Endothelial cell of umbilical vein (primary cell): ENCODE measurements at regions not wholly inside any gene's neighbourhood (a gene's known extent, or its start where the extent isn't known, plus 50 kb on each side); places are given as distances from the start of the nearest gene placed in this dataset.

Source experiments
- BruUV-seq: library from RNA; stranded (reverse); fragments of 400-500 nt; replicated peaks from 2 replicates; lab custom pipeline; 2021; lab: Mats Ljungman, UMichigan
- CTCF ChIA-PET: fragments of 300-600, 350-600 bp; sonication (Branson Sonifier 250); formaldehyde crosslinking; loops from one replicate; lab custom pipeline; 2021; ENCODE audit warnings: antibody characterized with exemption, inconsistent platforms; lab: Charles Lee
- POLR2A ChIA-PET: fragments of 300-600, 350-600 bp; sonication (Branson Sonifier 250); formaldehyde crosslinking; loops from one replicate; lab custom pipeline; 2021; ENCODE audit warnings: antibody characterized with exemption, inconsistent platforms; lab: Charles Lee
- DNase-seq: peaks from one replicate; pipeline ENCODE4 v3.0.0-alpha.2; 2011; ENCODE audit warnings: low read depth, low spot score
- FAIRE-seq: peaks from 2 replicates; lab custom pipeline; 2011; peaks lifted over from hg19 to GRCh38; lab: Jason Lieb, UNC
- H2AFZ ChIP-seq: 2 replicates; pipeline ENCODE4 v1.6.0; 2012; ENCODE audit warnings: low read depth, low read length, control low read depth, inconsistent platforms
- H3K27ac ChIP-seq: 2 replicates; pipeline ENCODE4 v1.5.1; 2011; ENCODE audit warnings: low read depth, mild to moderate bottlenecking, control low read depth, low read length, moderate library complexity; ENCODE audit not compliant: insufficient read depth
- H3K27me3 ChIP-seq, 2 experiments: 2 replicates each; pipeline versions ENCODE4 v1.6.0 to v1.6.1; 2011; ENCODE audit warnings: low read length in 2 of 2, mixed read lengths in 1 of 2; ENCODE audit not compliant: control insufficient read depth in 2 of 2, insufficient read depth in 2 of 2
- H3K36me3 ChIP-seq, 2 experiments: 2 replicates in 1 of 2; 3 replicates in 1 of 2; pipeline ENCODE4 v1.5.1; 2011; ENCODE audit warnings: low read length in 2 of 2, mild to moderate bottlenecking in 1 of 2, moderate library complexity in 1 of 2; ENCODE audit not compliant: control insufficient read depth in 2 of 2, insufficient read depth in 2 of 2; ENCODE audit errors: extremely low read depth in 1 of 2
- H3K4me1 ChIP-seq: 3 replicates; pipeline ENCODE4 v1.5.1; 2011; ENCODE audit warnings: mild to moderate bottlenecking, low read length; ENCODE audit not compliant: control insufficient read depth, insufficient read depth; ENCODE audit errors: extremely low read depth
- H3K4me2 ChIP-seq: 2 replicates; pipeline ENCODE4 v1.6.1; 2011; ENCODE audit warnings: low read length, control low read depth, mixed read lengths; ENCODE audit not compliant: insufficient read depth
- H3K4me3 ChIP-seq, 3 experiments: fragments of 200-600 bp in 1 of 3; sonication (generic), shearing (Covaris generic) in 1 of 3; replicated peaks in 1 of 3; 2 replicates each; pipeline ENCODE4 v1.5.1; 2011 to 2016; ENCODE audit warnings: control low read depth in 3 of 3, low read length in 3 of 3, mild to moderate bottlenecking in 2 of 3, inconsistent platforms in 1 of 3, low read depth in 1 of 3, moderate library complexity in 1 of 3; ENCODE audit not compliant: insufficient read depth in 1 of 3
- H3K79me2 ChIP-seq: 2 replicates; pipeline ENCODE4 v1.6.0; 2012; ENCODE audit warnings: low read length, inconsistent platforms; ENCODE audit not compliant: control insufficient read depth, insufficient read depth
- H3K9ac ChIP-seq: replicated peaks from 2 replicates; pipeline ENCODE3; 2011; ENCODE audit warnings: low read length, control low read depth; ENCODE audit not compliant: insufficient read depth; ENCODE audit errors: extremely low read depth
- H3K9me1 ChIP-seq: replicated peaks from 3 replicates; pipeline ENCODE4 v1.6.0; 2011; ENCODE audit warnings: mild to moderate bottlenecking, low read length; ENCODE audit not compliant: control insufficient read depth, insufficient read depth; ENCODE audit errors: extremely low read depth
- H3K9me3 ChIP-seq: replicated peaks from 2 replicates; pipeline ENCODE4 v1.5.1; 2012; ENCODE audit warnings: low read length, inconsistent platforms; ENCODE audit not compliant: control insufficient read depth, insufficient read depth
- H4K20me1 ChIP-seq: replicated peaks from 2 replicates; pipeline ENCODE3; 2011; ENCODE audit warnings: mild to moderate bottlenecking, low read length; ENCODE audit not compliant: control insufficient read depth, insufficient read depth; ENCODE audit errors: extremely low read depth
- CTCF ChIP-seq, 2 donors: IDR thresholded peaks; 1 replicate in 1 of 2; 2 replicates in 1 of 2; pipeline ENCODE4 v1.5.1; 2011; ENCODE audit warnings: low read length in 2 of 2, mild to moderate bottlenecking in 2 of 2, moderate library complexity in 2 of 2, control low read depth in 1 of 2, inconsistent platforms in 1 of 2, low read depth in 1 of 2; ENCODE audit not compliant: insufficient read depth in 1 of 2; ENCODE audit errors: extremely low read depth in 1 of 2
- EZH2 ChIP-seq: IDR thresholded peaks from 2 replicates; pipeline ENCODE4 v1.6.1; 2012; ENCODE audit warnings: borderline replicate concordance, low read depth, mild to moderate bottlenecking, moderate library complexity, low read length, inconsistent platforms; ENCODE audit not compliant: severe bottlenecking
- FOS ChIP-seq: IDR thresholded peaks from 2 replicates; pipeline ENCODE4 v1.6.1; 2011; ENCODE audit warnings: mild to moderate bottlenecking, low read length, moderate library complexity, borderline replicate concordance; ENCODE audit not compliant: insufficient read depth
- GATA2 ChIP-seq: IDR thresholded peaks from 2 replicates; pipeline ENCODE4 v1.7.0; 2011; ENCODE audit warnings: low read depth, mild to moderate bottlenecking, moderate library complexity, mixed read lengths, low read length; ENCODE audit not compliant: insufficient read length, insufficient read depth
- JUN ChIP-seq: IDR thresholded peaks from 2 replicates; pipeline ENCODE4 v1.6.1; 2011; ENCODE audit warnings: borderline replicate concordance, low read depth; ENCODE audit not compliant: insufficient read length, insufficient read depth
- MAX ChIP-seq: IDR thresholded peaks from 2 replicates; pipeline ENCODE4 v1.6.1; 2011; ENCODE audit not compliant: insufficient read depth, insufficient read length
- MYC ChIP-seq: IDR thresholded peaks from one replicate; pipeline ENCODE4 v1.6.1; 2011; ENCODE audit warnings: mild to moderate bottlenecking, low read depth, low read length
- POLR2AphosphoS5 ChIP-seq: IDR thresholded peaks from 2 replicates; pipeline ENCODE4 v1.6.1; 2012; ENCODE audit warnings: low read depth, mild to moderate bottlenecking, control low read depth, low read length, moderate library complexity; ENCODE audit not compliant: insufficient read depth
- dilution Hi-C: fragments of 300-500 bp; cut with MboI; formaldehyde crosslinking; loops from one replicate; pipeline ENCODE4 v1.15.0; 2019; ENCODE audit warnings: low sequenced_read_pairs; ENCODE audit not compliant: extremely low pct_ligation_motif_present
- intact Hi-C: fragments of 100-400 bp; cut with micrococcal nuclease; formaldehyde crosslinking; loops from one replicate; pipeline ENCODE4 v1.10.0; 2022

GRCh38 chr4:180966312-180966711 lies 1276.9 kb upstream of the TENM3 start:
- H3K9ac ChIP-seq = no peak overlapping the region
- dilution Hi-C loops (no loop called here), intact Hi-C loops (no loop called here)
- DNase-seq (no peak), FAIRE-seq (no peak)
- H3K4me3 ChIP-seq = no peak overlapping the region
- H3K9me3 ChIP-seq = peaks cover 3% of the 10 kb centered on the region
- H3K9me1 ChIP-seq = no peaks in the 10 kb centered on the region
- BruUV-seq = no TSS peak
- H3K27me3 ChIP-seq = no peaks in the 10 kb centered on the region
- H4K20me1 ChIP-seq = no peaks in the 10 kb centered on the region
- ChIA-PET POLR2A (no interaction called here), CTCF (no interaction called here)
- TF ChIP-seq MAX (no peak), JUN (no peak), FOS (no peak), MYC (no peak), EZH2 (no peak), GATA2 (no peak), CTCF (IDR thresholded peaks at IDR 0.05; ENCODE audit: extremely low read depth in 1 of 2, insufficient read depth in 1 of 2, low read depth in 1 of 2, low read length in 2 of 2) (no peak), POLR2AphosphoS5 (no peak)
- H3K4me1 ChIP-seq = no peaks in the 10 kb centered on the region
- H3K27ac ChIP-seq = no peak overlapping the region
- H3K79me2 ChIP-seq = no peaks in the 10 kb centered on the region
- H3K36me3 ChIP-seq = no peaks in the 10 kb centered on the region
- H3K4me2 ChIP-seq = no peak overlapping the region
- H2AFZ ChIP-seq = no peak overlapping the region
